AG08395 (cell line): ENCODE measurements at regions not wholly inside any gene's neighbourhood (a gene's known extent, or its start where the extent isn't known, plus 50 kb on each side); places are given as distances from the start of the nearest gene placed in this dataset.

Experiments
- DNase-seq: peaks from one replicate; pipeline ENCODE4 v3.0.0; 2012; ENCODE audit warnings: mixed read lengths, low spot score

- no peak for DNase-seq
Observed at GRCh38 chr1:23639460-23640095, 52.0 kb upstream of the RPL11 start.

- DNase-seq = peak; percentile 23
Observed at GRCh38 chr1:23638786-23639241, 52.8 kb upstream of the RPL11 start.

GRCh38 chr1:23638188-23638619 lies 53.4 kb upstream of the RPL11 start:
- DNase-seq = no peak

- no peak for DNase-seq
Observed at GRCh38 chr1:23636009-23636408, 55.6 kb upstream of the RPL11 start.

GRCh38 chr1:23634840-23635651 lies 56.6 kb upstream of the RPL11 start:
- DNase-seq = peak; percentile 93

GRCh38 chr1:23634518-23634839 lies 57.1 kb upstream of the RPL11 start:
- DNase-seq = no peak

- DNase-seq = no peak
Observed at GRCh38 chr1:23632479-23633160, 59.0 kb upstream of the RPL11 start.

GRCh38 chr1:23629708-23630290 lies 61.8 kb upstream of the RPL11 start:
- DNase-seq = no peak

- DNase-seq = no peak
Observed at GRCh38 chr1:23628951-23629387, 62.6 kb upstream of the RPL11 start.

GRCh38 chr1:23627069-23627735 lies 64.4 kb upstream of the RPL11 start:
- DNase-seq = no peak

GRCh38 chr1:23625929-23626535 lies 65.6 kb upstream of the RPL11 start:
- no peak for DNase-seq

- DNase-seq = no peak
Observed at GRCh38 chr1:23625459-23625858, 66.1 kb upstream of the RPL11 start.

GRCh38 chr1:23624440-23624839 lies 65.1 kb upstream of the ID3 start:
- DNase-seq = no peak

GRCh38 chr1:23622284-23622683 lies 63.0 kb upstream of the ID3 start:
- no peak for DNase-seq

- no peak for DNase-seq
Observed at GRCh38 chr1:23620605-23621004, 61.3 kb upstream of the ID3 start.

- DNase-seq = no peak
Observed at GRCh38 chr1:23619299-23620188, 60.2 kb upstream of the ID3 start.

GRCh38 chr1:23618586-23619083 lies 59.3 kb upstream of the ID3 start:
- DNase-seq = no peak

- DNase-seq = no peak
Observed at GRCh38 chr1:23617084-23617521, 57.8 kb upstream of the ID3 start.

- no peak for DNase-seq
Observed at GRCh38 chr1:23616292-23616824, 57.1 kb upstream of the ID3 start.

GRCh38 chr1:23615852-23616251 lies 56.6 kb upstream of the ID3 start:
- no peak for DNase-seq
